ENCODE measurements at regions not wholly inside any gene's neighbourhood (a gene's known extent, or its start where the extent isn't known, plus 50 kb on each side); places are given as distances from the start of the nearest gene placed in this dataset.

DNA sequence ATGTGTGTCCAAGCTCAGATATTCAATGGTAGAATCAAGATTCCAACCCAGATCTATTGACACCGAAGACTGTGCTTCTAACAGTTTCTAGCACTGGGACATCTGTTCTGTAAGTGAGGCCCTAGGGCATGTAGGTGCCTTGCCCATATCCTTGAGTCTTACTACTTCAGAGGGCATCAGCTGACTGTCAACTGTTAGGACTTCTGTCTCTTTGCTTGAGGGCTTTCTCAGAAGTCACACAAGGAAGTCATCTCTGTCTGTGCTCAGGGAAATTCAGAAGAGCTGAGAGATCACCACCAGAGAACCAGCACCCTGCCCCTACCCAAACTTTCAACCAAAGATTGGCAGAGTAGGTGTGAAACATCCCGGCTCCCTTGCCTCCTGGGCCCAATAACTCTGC, 403.6 kb upstream of the PROK2 start:
- Histone ChIP-seq H3K4me1 (ENCODE audit: control insufficient read depth, insufficient read depth, low read length) (no peaks in the 10 kb centered on the region), H3K4me3 (ENCODE audit: low read depth in 2 of 2, low read length in 2 of 2) (no peak overlapping the region), H3K27me3 (ENCODE audit: control insufficient read depth, insufficient read depth, low read length) (no peaks in the 10 kb centered on the region), H3K9me3 (ENCODE audit: control insufficient read depth, insufficient read depth, low read depth, low read length) (no peaks in the 10 kb centered on the region), H3K27ac (ENCODE audit: low read length) (no peak overlapping the region), H3K36me3 (ENCODE audit: control insufficient read depth, insufficient read depth, low read length) (no peaks in the 10 kb centered on the region)
- TF ChIP-seq, protein P1, sequence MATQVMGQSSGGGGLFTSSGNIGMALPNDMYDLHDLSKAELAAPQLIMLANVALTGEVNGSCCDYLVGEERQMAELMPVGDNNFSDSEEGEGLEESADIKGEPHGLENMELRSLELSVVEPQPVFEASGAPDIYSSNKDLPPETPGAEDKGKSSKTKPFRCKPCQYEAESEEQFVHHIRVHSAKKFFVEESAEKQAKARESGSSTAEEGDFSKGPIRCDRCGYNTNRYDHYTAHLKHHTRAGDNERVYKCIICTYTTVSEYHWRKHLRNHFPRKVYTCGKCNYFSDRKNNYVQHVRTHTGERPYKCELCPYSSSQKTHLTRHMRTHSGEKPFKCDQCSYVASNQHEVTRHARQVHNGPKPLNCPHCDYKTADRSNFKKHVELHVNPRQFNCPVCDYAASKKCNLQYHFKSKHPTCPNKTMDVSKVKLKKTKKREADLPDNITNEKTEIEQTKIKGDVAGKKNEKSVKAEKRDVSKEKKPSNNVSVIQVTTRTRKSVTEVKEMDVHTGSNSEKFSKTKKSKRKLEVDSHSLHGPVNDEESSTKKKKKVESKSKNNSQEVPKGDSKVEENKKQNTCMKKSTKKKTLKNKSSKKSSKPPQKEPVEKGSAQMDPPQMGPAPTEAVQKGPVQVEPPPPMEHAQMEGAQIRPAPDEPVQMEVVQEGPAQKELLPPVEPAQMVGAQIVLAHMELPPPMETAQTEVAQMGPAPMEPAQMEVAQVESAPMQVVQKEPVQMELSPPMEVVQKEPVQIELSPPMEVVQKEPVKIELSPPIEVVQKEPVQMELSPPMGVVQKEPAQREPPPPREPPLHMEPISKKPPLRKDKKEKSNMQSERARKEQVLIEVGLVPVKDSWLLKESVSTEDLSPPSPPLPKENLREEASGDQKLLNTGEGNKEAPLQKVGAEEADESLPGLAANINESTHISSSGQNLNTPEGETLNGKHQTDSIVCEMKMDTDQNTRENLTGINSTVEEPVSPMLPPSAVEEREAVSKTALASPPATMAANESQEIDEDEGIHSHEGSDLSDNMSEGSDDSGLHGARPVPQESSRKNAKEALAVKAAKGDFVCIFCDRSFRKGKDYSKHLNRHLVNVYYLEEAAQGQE (IDR thresholded peaks at IDR 0.05; ENCODE audit: insufficient read depth in 1 of 2, low read depth in 2 of 2, low read length in 1 of 2): no peak
- DNase-seq (ENCODE audit: low read depth, low spot score) (no peak), ATAC-seq (no peak)
- BruUV-seq (replicated peaks): no TSS peak
- in situ Hi-C loops (cut with HindIII; ENCODE audit: low pct_unique_long_range_greater_than_20kb, low sequenced_read_pairs) (no loop called here), intact Hi-C loops (cut with micrococcal nuclease; ENCODE audit: unreplicated experiment) (no loop called here)
- CTCF ChIA-PET: no interaction called here
- POLR2A ChIA-PET: no interaction called here

DNA sequence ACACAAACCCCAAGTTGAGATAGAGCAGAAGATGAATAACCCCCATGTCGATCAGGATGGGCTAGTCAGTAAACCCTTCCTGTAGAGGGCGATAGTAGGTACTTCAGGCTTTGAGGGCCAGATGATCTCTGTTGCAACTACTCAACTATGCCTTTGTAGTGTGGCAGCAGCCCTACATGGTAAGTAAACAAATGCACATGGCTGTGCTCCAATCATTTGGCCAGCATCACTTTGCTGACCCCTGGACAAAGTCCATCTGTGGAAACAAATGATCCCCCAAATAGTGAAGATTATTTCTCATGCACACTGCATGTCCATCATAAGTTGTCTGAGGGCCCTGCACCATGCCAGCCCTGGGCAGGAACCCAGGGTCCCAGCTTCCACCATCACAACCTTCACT, 402.2 kb upstream of the PROK2 start:
- no peak for ATAC-seq
- DNase-seq (ENCODE audit: low read depth, low spot score): no peak
- no TSS peak for BruUV-seq (replicated peaks)
- ChIA-PET POLR2A (no interaction called here), CTCF (no interaction called here)
- TF ChIP-seq, protein P1 (IDR thresholded peaks at IDR 0.05; ENCODE audit: insufficient read depth in 1 of 2, low read depth in 2 of 2, low read length in 1 of 2): no peak
- TF ChIP-seq POLR2AphosphoS5 (IDR thresholded peaks at IDR 0.05; ENCODE audit: low read depth, low read length) (no peak), TCF7L2 (IDR thresholded peaks at IDR 0.05; ENCODE audit: low read depth, low read length) (no peak), SIN3A (IDR thresholded peaks at IDR 0.05; ENCODE audit: borderline replicate concordance, insufficient read depth, low read depth, low read length) (no peak)
- TF ChIP-seq, protein P2, sequence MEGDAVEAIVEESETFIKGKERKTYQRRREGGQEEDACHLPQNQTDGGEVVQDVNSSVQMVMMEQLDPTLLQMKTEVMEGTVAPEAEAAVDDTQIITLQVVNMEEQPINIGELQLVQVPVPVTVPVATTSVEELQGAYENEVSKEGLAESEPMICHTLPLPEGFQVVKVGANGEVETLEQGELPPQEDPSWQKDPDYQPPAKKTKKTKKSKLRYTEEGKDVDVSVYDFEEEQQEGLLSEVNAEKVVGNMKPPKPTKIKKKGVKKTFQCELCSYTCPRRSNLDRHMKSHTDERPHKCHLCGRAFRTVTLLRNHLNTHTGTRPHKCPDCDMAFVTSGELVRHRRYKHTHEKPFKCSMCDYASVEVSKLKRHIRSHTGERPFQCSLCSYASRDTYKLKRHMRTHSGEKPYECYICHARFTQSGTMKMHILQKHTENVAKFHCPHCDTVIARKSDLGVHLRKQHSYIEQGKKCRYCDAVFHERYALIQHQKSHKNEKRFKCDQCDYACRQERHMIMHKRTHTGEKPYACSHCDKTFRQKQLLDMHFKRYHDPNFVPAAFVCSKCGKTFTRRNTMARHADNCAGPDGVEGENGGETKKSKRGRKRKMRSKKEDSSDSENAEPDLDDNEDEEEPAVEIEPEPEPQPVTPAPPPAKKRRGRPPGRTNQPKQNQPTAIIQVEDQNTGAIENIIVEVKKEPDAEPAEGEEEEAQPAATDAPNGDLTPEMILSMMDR (IDR thresholded peaks at IDR 0.05): no peak
- Histone ChIP-seq H3K36me3 (ENCODE audit: control insufficient read depth, insufficient read depth, low read length) (no peaks in the 10 kb centered on the region), H3K9me3 (ENCODE audit: control insufficient read depth, insufficient read depth, low read depth, low read length) (no peaks in the 10 kb centered on the region), H3K27me3 (ENCODE audit: control insufficient read depth, insufficient read depth, low read length) (no peaks in the 10 kb centered on the region), H3K4me3 (ENCODE audit: low read depth in 2 of 2, low read length in 2 of 2) (no peak overlapping the region), H3K27ac (ENCODE audit: low read length) (no peak overlapping the region), H3K4me1 (ENCODE audit: control insufficient read depth, insufficient read depth, low read length) (no peaks in the 10 kb centered on the region)
- in situ Hi-C loops (cut with HindIII; ENCODE audit: low pct_unique_long_range_greater_than_20kb, low sequenced_read_pairs): no loop called here
- intact Hi-C loops (cut with micrococcal nuclease; ENCODE audit: unreplicated experiment): no loop called here
